ENCODE measurements at regions not wholly inside any gene's neighbourhood (a gene's known extent, or its start where the extent isn't known, plus 50 kb on each side); places are given as distances from the start of the nearest gene placed in this dataset.

DNA sequence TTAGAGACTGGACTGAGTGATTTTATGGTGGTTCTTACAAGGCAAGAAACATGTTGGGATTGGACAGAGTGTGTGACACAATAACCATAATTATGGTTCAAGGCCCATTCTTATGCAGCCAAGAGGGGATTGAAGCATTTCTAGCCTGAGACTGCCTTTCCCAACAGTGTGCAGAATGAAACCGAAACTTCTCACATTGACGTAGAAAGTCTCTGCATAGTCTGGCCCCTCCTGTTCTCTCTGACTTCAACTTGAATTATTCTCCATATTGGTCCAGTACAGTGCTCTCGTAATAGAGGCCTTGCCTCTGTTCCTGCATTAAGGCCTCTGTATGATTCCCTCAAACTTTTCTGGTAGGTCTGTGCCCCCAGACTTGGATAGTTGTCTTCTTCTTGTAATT lies 138.3 kb downstream of the DIPK2A start:
- H3K4me3 ChIP-seq (replicated peaks in 1 of 3; ENCODE audit: low read depth in 2 of 3, low read length in 3 of 3), result no peak overlapping the region
- H3K4me2 ChIP-seq (replicated peaks; ENCODE audit: extremely low read depth, low read length, poor library complexity, severe bottlenecking), result no peak overlapping the region
- H3K36me3 ChIP-seq (replicated peaks in 1 of 2; ENCODE audit: control insufficient read depth in 1 of 2, insufficient read depth in 2 of 2, low read length in 2 of 2), result no peaks in the 10 kb centered on the region
- H3K27me3 Mint-ChIP-seq (ENCODE audit: low read depth in 3 of 3), result no peaks in the 10 kb centered on the region
- DNase-seq, result peak in 2 of 3 donors; percentile 6 to 11
- WGBS (ENCODE audit: insufficient coverage), result 58% methylated on average over 3 of the region's 3 CpGs
- TF ChIP-seq, protein P1, sequence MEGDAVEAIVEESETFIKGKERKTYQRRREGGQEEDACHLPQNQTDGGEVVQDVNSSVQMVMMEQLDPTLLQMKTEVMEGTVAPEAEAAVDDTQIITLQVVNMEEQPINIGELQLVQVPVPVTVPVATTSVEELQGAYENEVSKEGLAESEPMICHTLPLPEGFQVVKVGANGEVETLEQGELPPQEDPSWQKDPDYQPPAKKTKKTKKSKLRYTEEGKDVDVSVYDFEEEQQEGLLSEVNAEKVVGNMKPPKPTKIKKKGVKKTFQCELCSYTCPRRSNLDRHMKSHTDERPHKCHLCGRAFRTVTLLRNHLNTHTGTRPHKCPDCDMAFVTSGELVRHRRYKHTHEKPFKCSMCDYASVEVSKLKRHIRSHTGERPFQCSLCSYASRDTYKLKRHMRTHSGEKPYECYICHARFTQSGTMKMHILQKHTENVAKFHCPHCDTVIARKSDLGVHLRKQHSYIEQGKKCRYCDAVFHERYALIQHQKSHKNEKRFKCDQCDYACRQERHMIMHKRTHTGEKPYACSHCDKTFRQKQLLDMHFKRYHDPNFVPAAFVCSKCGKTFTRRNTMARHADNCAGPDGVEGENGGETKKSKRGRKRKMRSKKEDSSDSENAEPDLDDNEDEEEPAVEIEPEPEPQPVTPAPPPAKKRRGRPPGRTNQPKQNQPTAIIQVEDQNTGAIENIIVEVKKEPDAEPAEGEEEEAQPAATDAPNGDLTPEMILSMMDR (IDR thresholded peaks at IDR 0.05), result no peak
- H3K27ac ChIP-seq (ENCODE audit: low read depth in 1 of 2, low read length in 2 of 2), result no peak overlapping the region
- peaks cover 9% of the 10 kb centered on the region for H3K4me1 Mint-ChIP-seq
- H3K36me3 Mint-ChIP-seq, result no peaks in the 10 kb centered on the region
- no peaks in the 10 kb centered on the region for H3K79me2 ChIP-seq (ENCODE audit: insufficient read depth, low read length)
- H3K27me3 ChIP-seq (ENCODE audit: control insufficient read depth in 2 of 2, insufficient read depth in 2 of 2, low read length in 2 of 2), result no peaks in the 10 kb centered on the region
- no peaks in the 10 kb centered on the region for H4K20me1 ChIP-seq (ENCODE audit: insufficient read depth, low read length)
- H3K4me1 ChIP-seq (ENCODE audit: control insufficient read depth in 1 of 2, insufficient read depth in 2 of 2, low read length in 2 of 2), result no peaks in the 10 kb centered on the region
- no peak overlapping the region for H3K9ac ChIP-seq (ENCODE audit: insufficient read depth, low read length, poor library complexity, severe bottlenecking)
- peak overlapping the region in 3 of 7 donors; percentile 6 to 66 (median 58) for H3K27ac Mint-ChIP-seq
- H2AFZ ChIP-seq (ENCODE audit: insufficient read depth, low read depth, low read length, poor library complexity, severe bottlenecking), result no peak overlapping the region
- peaks cover 0 to 4% (median 0%) of the 10 kb centered on the region in 7 donors for H3K9me3 Mint-ChIP-seq
- intact Hi-C loops (cut with micrococcal nuclease), result no loop called here
- H3K9me3 ChIP-seq (replicated peaks in 1 of 2; ENCODE audit: control insufficient read depth in 1 of 2, insufficient read depth in 1 of 2, low read length in 2 of 2), result no peaks in the 10 kb centered on the region
- peak overlapping the region in 1 of 2 donors; percentile 61 for H3K4me3 Mint-ChIP-seq

GRCh38 chr3:144112036-144112435 lies 140.4 kb downstream of the DIPK2A start:
- no peaks in the 10 kb centered on the region for H3K4me1 ChIP-seq (ENCODE audit: control insufficient read depth in 1 of 2, insufficient read depth in 2 of 2, low read length in 2 of 2)
- H3K27me3 ChIP-seq (ENCODE audit: control insufficient read depth in 2 of 2, insufficient read depth in 2 of 2, low read length in 2 of 2), result no peaks in the 10 kb centered on the region
- no peak for DNase-seq
- no peaks in the 10 kb centered on the region for H3K36me3 ChIP-seq (replicated peaks in 1 of 2; ENCODE audit: control insufficient read depth in 1 of 2, insufficient read depth in 2 of 2, low read length in 2 of 2)
- Mint-ChIP-seq H3K36me3 (no peaks in the 10 kb centered on the region), H3K9me3 (peaks cover 0 to 4% (median 0%) of the 10 kb centered on the region in 7 donors), H3K27ac (no peak overlapping the region), H3K4me3 (no peak overlapping the region), H3K27me3 (ENCODE audit: low read depth in 3 of 3) (peaks cover 0 to 1% (median 0%) of the 10 kb centered on the region in 3 donors), H3K4me1 (peaks cover 10% of the 10 kb centered on the region)
- no CpG with 5 or more reads among the region's 2 CpGs for WGBS (ENCODE audit: insufficient coverage)
- no peaks in the 10 kb centered on the region for H3K9me3 ChIP-seq (replicated peaks in 1 of 2; ENCODE audit: control insufficient read depth in 1 of 2, insufficient read depth in 1 of 2, low read length in 2 of 2)
- TF ChIP-seq, protein P1 (IDR thresholded peaks at IDR 0.05), result no peak
- no peak overlapping the region for H3K4me2 ChIP-seq (replicated peaks; ENCODE audit: extremely low read depth, low read length, poor library complexity, severe bottlenecking)
- H3K4me3 ChIP-seq (replicated peaks in 1 of 3; ENCODE audit: low read depth in 2 of 3, low read length in 3 of 3), result no peak overlapping the region
- no peak overlapping the region for H3K9ac ChIP-seq (ENCODE audit: insufficient read depth, low read length, poor library complexity, severe bottlenecking)
- intact Hi-C loops (cut with micrococcal nuclease), result no loop called here
- H3K27ac ChIP-seq (ENCODE audit: low read depth in 1 of 2, low read length in 2 of 2), result no peak overlapping the region
- no peak overlapping the region for H2AFZ ChIP-seq (ENCODE audit: insufficient read depth, low read depth, low read length, poor library complexity, severe bottlenecking)
- no peaks in the 10 kb centered on the region for H4K20me1 ChIP-seq (ENCODE audit: insufficient read depth, low read length)
- H3K79me2 ChIP-seq (ENCODE audit: insufficient read depth, low read length), result no peaks in the 10 kb centered on the region

Data from CD14-positive monocyte (primary cell).